Sigmoid colon (tissue), 6 donors: ENCODE measurements at regions not wholly inside any gene's neighbourhood (a gene's known extent, or its start where the extent isn't known, plus 50 kb on each side); places are given as distances from the start of the nearest gene placed in this dataset.

Experiments
- DNase-seq: peaks from one replicate; pipeline ENCODE4 v3.0.0-alpha.2; 2019
- H3K27ac ChIP-seq, 4 donors: fragments of 200-600 bp; sonication (generic); one replicate each; pipeline ENCODE4 v1.5.1; 2016 to 2019; ENCODE audit warnings: mild to moderate bottlenecking in 1 of 4
- H3K27me3 ChIP-seq, 3 donors: fragments of 200-600 bp; sonication (generic); one replicate each; pipeline ENCODE4 v1.5.1; 2019; ENCODE audit warnings: mild to moderate bottlenecking in 1 of 3
- H3K36me3 ChIP-seq, 4 donors: fragments of 200-600 bp; sonication (generic); one replicate each; pipeline ENCODE4 v1.5.1; 2016 to 2019
- H3K4me1 ChIP-seq, 4 donors: fragments of 200-600 bp; sonication (generic); one replicate each; pipeline ENCODE4 v1.5.1; 2017 to 2019
- H3K4me3 ChIP-seq, 4 donors: fragments of 200-600 bp; sonication (generic); one replicate each; pipeline ENCODE4 v1.5.1; 2017 to 2019; ENCODE audit warnings: mild to moderate bottlenecking in 2 of 4, moderate library complexity in 1 of 4
- H3K9me3 ChIP-seq, 4 donors: fragments of 200-600 bp in 3 of 4; sonication (generic) in 3 of 4; one replicate each; pipeline versions ENCODE4 v1.5.1 to v1.6.1; 2013 to 2019
- CTCF ChIP-seq, 4 experiments: fragments of 450-650 bp in 3 of 4; fragments of 200-600 bp in 1 of 4; IDR thresholded peaks; one replicate each; pipeline ENCODE4 v1.5.1; 2016 to 2019; ENCODE audit warnings: antibody characterized with exemption in 4 of 4, mild to moderate bottlenecking in 3 of 4, moderate library complexity in 2 of 4
- EP300 ChIP-seq, 4 donors: sonication (generic); formaldehyde crosslinking; IDR thresholded peaks; one replicate each; pipeline ENCODE4 v1.6.1; 2017; ENCODE audit warnings: antibody characterized with exemption in 4 of 4
- POLR2A ChIP-seq, 2 donors: fragments of 450-650 bp; IDR thresholded peaks; one replicate each; pipeline ENCODE4 v1.6.1; 2016; ENCODE audit warnings: antibody characterized with exemption in 2 of 2, mild to moderate bottlenecking in 2 of 2, moderate library complexity in 2 of 2
- POLR2AphosphoS5 ChIP-seq, 4 donors: sonication (generic); formaldehyde crosslinking; IDR thresholded peaks; one replicate each; pipeline ENCODE4 v1.6.1; 2017; ENCODE audit warnings: antibody characterized with exemption in 4 of 4
- WGBS, 2 donors: extraction: QIAGEN DNeasy Blood & Tissue Kit; methylation state at CpG; one replicate each; pipeline ENCODE4 v1.1.7; 2013; 5-methylcytosine and 5-hydroxymethylcytosine counted together
- intact Hi-C: fragments of 100-400 bp; cut with DNase I; formaldehyde crosslinking; loops from one replicate; pipeline ENCODE4 v1.15.1; 2023
- donor health status: healthy with polysubstance abuse.
- donor health status: healthy.

DNA sequence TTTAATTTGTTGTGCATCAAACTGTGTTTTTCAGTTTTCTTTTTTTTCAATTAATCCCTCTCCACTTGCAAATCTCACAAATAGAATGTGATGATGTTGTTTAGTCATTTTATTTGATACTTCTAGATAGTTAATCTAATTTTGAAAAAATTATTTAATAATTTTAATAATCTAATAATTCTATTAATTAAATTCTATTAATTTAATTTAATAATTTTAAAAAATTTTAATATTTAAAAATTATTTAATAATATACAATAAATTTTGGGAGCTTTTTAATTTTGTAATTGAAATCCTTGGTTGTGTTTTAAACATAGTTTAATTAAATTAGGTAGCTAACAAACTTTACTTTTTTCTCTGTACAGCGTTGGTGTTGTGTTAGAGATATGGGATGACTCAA is 393.8 kb downstream of the OLFM4 start:
- no peak for DNase-seq
- H3K4me1 ChIP-seq = no peaks in the 10 kb centered on the region
- intact Hi-C loops = no loop called here
- H3K27ac ChIP-seq = no peak overlapping the region
- TF ChIP-seq POLR2AphosphoS5 (IDR thresholded peaks at IDR 0.05) (no peak), POLR2A (IDR thresholded peaks at IDR 0.05) (no peak), EP300 (IDR thresholded peaks at IDR 0.05) (no peak), CTCF (IDR thresholded peaks at IDR 0.05) (no peak)
- no peaks in the 10 kb centered on the region for H3K9me3 ChIP-seq
- H3K27me3 ChIP-seq = no peaks in the 10 kb centered on the region
- WGBS, 2 donors = 88 to 96% methylated on average over 1 of the region's 1 CpG
- no peaks in the 10 kb centered on the region for H3K36me3 ChIP-seq
- H3K4me3 ChIP-seq = no peak overlapping the region

GRCh38 chr13:53436396-53436795 is 407.8 kb downstream of the OLFM4 start:
- no peak for DNase-seq
- Histone ChIP-seq H3K4me3 (no peak overlapping the region), H3K27ac (no peak overlapping the region), H3K4me1 (peaks cover 0 to 11% (median 0%) of the 10 kb centered on the region in 4 donors), H3K27me3 (no peaks in the 10 kb centered on the region), H3K36me3 (no peaks in the 10 kb centered on the region), H3K9me3 (peaks cover 0 to 4% (median 0%) of the 10 kb centered on the region in 4 donors)
- no peak for TF ChIP-seq POLR2A (IDR thresholded peaks at IDR 0.05)
- no peak for TF ChIP-seq EP300 (IDR thresholded peaks at IDR 0.05)
- TF ChIP-seq CTCF (IDR thresholded peaks at IDR 0.05) = no peak
- no peak for TF ChIP-seq POLR2AphosphoS5 (IDR thresholded peaks at IDR 0.05)
- WGBS, 2 donors = 61 to 77% methylated on average over 3 of the region's 3 CpGs
- intact Hi-C loops = no loop called here

- Histone ChIP-seq H3K36me3 (no peaks in the 10 kb centered on the region), H3K27me3 (no peaks in the 10 kb centered on the region), H3K4me3 (no peak overlapping the region), H3K9me3 (peaks cover 0 to 4% (median 0%) of the 10 kb centered on the region in 4 donors), H3K27ac (no peak overlapping the region), H3K4me1 (peaks cover 0 to 4% (median 0%) of the 10 kb centered on the region in 4 donors)
- TF ChIP-seq POLR2AphosphoS5 (IDR thresholded peaks at IDR 0.05) (no peak), EP300 (IDR thresholded peaks at IDR 0.05) (no peak)
- no peak for DNase-seq
- WGBS, 2 donors = 94 to 96% methylated on average over 19 to 20 of the region's 20 CpGs
- intact Hi-C loops = no loop called here
These were observed 411.0 kb downstream of the OLFM4 start for GRCh38 chr13:53439439-53440225.

- Histone ChIP-seq H3K4me1 (peaks cover 0 to 20% (median 12%) of the 10 kb centered on the region in 4 donors), H3K36me3 (no peaks in the 10 kb centered on the region), H3K27me3 (no peaks in the 10 kb centered on the region), H3K4me3 (no peak overlapping the region), H3K27ac (no peak overlapping the region), H3K9me3 (peaks cover 0 to 4% (median 0%) of the 10 kb centered on the region in 4 donors)
- no peak for TF ChIP-seq EP300 (IDR thresholded peaks at IDR 0.05)
- TF ChIP-seq POLR2A (IDR thresholded peaks at IDR 0.05) = no peak
- TF ChIP-seq CTCF (IDR thresholded peaks at IDR 0.05) = no peak
- TF ChIP-seq POLR2AphosphoS5 (IDR thresholded peaks at IDR 0.05) = no peak
- WGBS, 2 donors = 89 to 90% methylated on average over 5 of the region's 5 CpGs
- DNase-seq = no peak
- intact Hi-C loops = no loop called here
These were observed 414.4 kb downstream of the OLFM4 start for GRCh38 chr13:53442979-53443378.

GRCh38 chr13:53445686-53446085 is 417.1 kb downstream of the OLFM4 start:
- peak; percentile 90 for DNase-seq
- intact Hi-C loops = no loop called here
- H3K4me1 ChIP-seq = peaks cover 0 to 20% (median 12%) of the 10 kb centered on the region in 4 donors
- H3K27me3 ChIP-seq = no peaks in the 10 kb centered on the region
- no peak overlapping the region for H3K4me3 ChIP-seq
- no peak for TF ChIP-seq POLR2A (IDR thresholded peaks at IDR 0.05)
- no peak for TF ChIP-seq CTCF (IDR thresholded peaks at IDR 0.05)
- TF ChIP-seq POLR2AphosphoS5 (IDR thresholded peaks at IDR 0.05) = peak in 3 of 4 donors; percentile 51 to 55 (median 54)
- H3K36me3 ChIP-seq = no peaks in the 10 kb centered on the region
- H3K9me3 ChIP-seq = peaks cover 0 to 5% (median 0%) of the 10 kb centered on the region in 4 donors
- peak overlapping the region in 3 of 4 donors; percentile 33 to 54 (median 40) for H3K27ac ChIP-seq
- whole genome bisulfite sequencing, 2 donors = 34 to 65% methylated on average over 1 of the region's 1 CpG
